ENCODE measurements at regions not wholly inside any gene's neighbourhood (a gene's known extent, or its start where the extent isn't known, plus 50 kb on each side); places are given as distances from the start of the nearest gene placed in this dataset.

GRCh38 chr12:63018273-63018672 is 83.3 kb upstream of the PPM1H start:
- TF ChIP-seq POLR2A (IDR thresholded peaks at IDR 0.05) (no peak), CTCF (IDR thresholded peaks at IDR 0.05) (no peak), POLR2AphosphoS5 (IDR thresholded peaks at IDR 0.05) (no peak)
